Mesenchymal stem cell (in vitro differentiated cells and primary cell): ENCODE measurements at regions not wholly inside any gene's neighbourhood (a gene's known extent, or its start where the extent isn't known, plus 50 kb on each side); places are given as distances from the start of the nearest gene placed in this dataset.
A peak's percentile ranks its signal among the peaks of the same experiment; 100 is the strongest.

Experiments used
- DNase-seq: peaks from one replicate; pipeline ENCODE4 v3.0.0-alpha.2; 2013
- H2AFZ ChIP-seq: one replicate; pipeline ENCODE4 v1.6.1; 2013; ENCODE audit warnings: low read depth, mild to moderate bottlenecking, control low read depth, inconsistent platforms, low read length, moderate library complexity
- H2AK5ac ChIP-seq: 2 replicates; pipeline ENCODE4 v1.6.1; 2013; ENCODE audit warnings: low read length, moderate library complexity, mild to moderate bottlenecking, inconsistent platforms; ENCODE audit not compliant: severe bottlenecking
- H2BK120ac ChIP-seq: one replicate; pipeline ENCODE4 v1.6.1; 2013; ENCODE audit warnings: low read depth, mild to moderate bottlenecking, inconsistent platforms, low read length, moderate library complexity
- H2BK12ac ChIP-seq, 2 experiments: one replicate each; pipeline ENCODE4 v1.6.1; 2013; ENCODE audit warnings: inconsistent platforms in 2 of 2, low read length in 2 of 2, mild to moderate bottlenecking in 2 of 2, moderate library complexity in 2 of 2, control low read depth in 1 of 2
- H2BK15ac ChIP-seq: one replicate; pipeline ENCODE4 v1.6.1; 2013; ENCODE audit warnings: mild to moderate bottlenecking, low read depth, inconsistent platforms; ENCODE audit not compliant: poor library complexity, severe bottlenecking
- H2BK5ac ChIP-seq: 2 replicates; pipeline ENCODE4 v1.6.1; 2013; ENCODE audit warnings: low read depth, mild to moderate bottlenecking, low read length, control low read depth, inconsistent platforms; ENCODE audit not compliant: poor library complexity, severe bottlenecking
- H3K14ac ChIP-seq, 2 experiments: one replicate each; pipeline ENCODE4 v1.6.1; 2013; ENCODE audit warnings: inconsistent platforms in 2 of 2, low read length in 2 of 2, control low read depth in 1 of 2, mild to moderate bottlenecking in 1 of 2, moderate library complexity in 1 of 2
- H3K18ac ChIP-seq, 2 experiments: one replicate each; pipeline ENCODE4 v1.6.1; 2013; ENCODE audit warnings: inconsistent platforms in 2 of 2, low read length in 2 of 2, control low read depth in 1 of 2, low read depth in 1 of 2, mild to moderate bottlenecking in 1 of 2
- H3K23ac ChIP-seq, 2 experiments: one replicate each; pipeline ENCODE4 v1.6.1; 2013; ENCODE audit warnings: inconsistent platforms in 2 of 2, low read length in 2 of 2, mild to moderate bottlenecking in 2 of 2, moderate library complexity in 2 of 2, control low read depth in 1 of 2
- H3K27ac ChIP-seq: 2 replicates; pipeline ENCODE4 v1.5.1; 2013; ENCODE audit warnings: mild to moderate bottlenecking, moderate library complexity, low read length, control low read depth, inconsistent platforms; ENCODE audit not compliant: poor library complexity, severe bottlenecking
- H3K27me3 ChIP-seq, 2 experiments: 2 replicates each; pipeline versions ENCODE4 v1.6.1 to v1.7.0; 2013; ENCODE audit warnings: low read length in 2 of 2, mild to moderate bottlenecking in 2 of 2, moderate library complexity in 2 of 2, control low read depth in 1 of 2, inconsistent platforms in 1 of 2; ENCODE audit not compliant: control insufficient read depth in 1 of 2, insufficient read depth in 1 of 2
- H3K36me3 ChIP-seq, 2 experiments: 2 replicates each; pipeline versions ENCODE4 v1.6.1 to v1.7.0; 2013; ENCODE audit warnings: low read length in 2 of 2, control low read depth in 1 of 2, inconsistent platforms in 1 of 2, low read depth in 1 of 2, mild to moderate bottlenecking in 1 of 2; ENCODE audit not compliant: insufficient read depth in 2 of 2, control insufficient read depth in 1 of 2
- H3K4ac ChIP-seq, 2 experiments: one replicate each; pipeline ENCODE4 v1.6.1; 2013; ENCODE audit warnings: inconsistent platforms in 2 of 2, low read length in 2 of 2, mild to moderate bottlenecking in 2 of 2, moderate library complexity in 2 of 2, control low read depth in 1 of 2, low read depth in 1 of 2
- H3K4me1 ChIP-seq: 2 replicates; pipeline ENCODE4 v1.6.1; 2013; ENCODE audit warnings: low read depth, low read length, control low read depth; ENCODE audit not compliant: control insufficient read depth, insufficient read depth
- H3K4me2 ChIP-seq: 2 replicates; pipeline ENCODE4 v1.6.1; 2013; ENCODE audit warnings: low read length, mild to moderate bottlenecking, inconsistent platforms; ENCODE audit not compliant: poor library complexity, severe bottlenecking
- H3K4me3 ChIP-seq, 2 experiments: 2 replicates each; pipeline versions ENCODE4 v1.5.1 to v1.7.0; 2013; ENCODE audit warnings: low read length in 2 of 2, mild to moderate bottlenecking in 2 of 2, control low read depth in 1 of 2, low read depth in 1 of 2; ENCODE audit not compliant: insufficient read depth in 1 of 2
- H3K79me1 ChIP-seq: replicated peaks from 2 replicates; pipeline ENCODE4 v1.6.1; 2013; ENCODE audit warnings: mild to moderate bottlenecking, control low read depth, low read length, inconsistent platforms; ENCODE audit not compliant: poor library complexity, severe bottlenecking
- H3K9ac ChIP-seq: 2 replicates; pipeline ENCODE4 v1.7.0; 2013; ENCODE audit warnings: mild to moderate bottlenecking, low read length, moderate library complexity
- H3K9me3 ChIP-seq: 2 replicates; pipeline ENCODE4 v1.7.0; 2013; ENCODE audit warnings: mild to moderate bottlenecking, low read length; ENCODE audit not compliant: control insufficient read depth
- H4K8ac ChIP-seq: one replicate; pipeline ENCODE4 v1.6.1; 2013; ENCODE audit warnings: inconsistent platforms, mild to moderate bottlenecking, low read length, moderate library complexity
- H4K91ac ChIP-seq: one replicate; pipeline ENCODE4 v1.6.1; 2013; ENCODE audit warnings: mild to moderate bottlenecking, low read length, inconsistent platforms
- WGBS: methylation state at CpG from one replicate; pipeline ENCODE4 v1.1.7; 2013; ENCODE audit warnings: mixed read lengths; 5-methylcytosine and 5-hydroxymethylcytosine counted together

DNA sequence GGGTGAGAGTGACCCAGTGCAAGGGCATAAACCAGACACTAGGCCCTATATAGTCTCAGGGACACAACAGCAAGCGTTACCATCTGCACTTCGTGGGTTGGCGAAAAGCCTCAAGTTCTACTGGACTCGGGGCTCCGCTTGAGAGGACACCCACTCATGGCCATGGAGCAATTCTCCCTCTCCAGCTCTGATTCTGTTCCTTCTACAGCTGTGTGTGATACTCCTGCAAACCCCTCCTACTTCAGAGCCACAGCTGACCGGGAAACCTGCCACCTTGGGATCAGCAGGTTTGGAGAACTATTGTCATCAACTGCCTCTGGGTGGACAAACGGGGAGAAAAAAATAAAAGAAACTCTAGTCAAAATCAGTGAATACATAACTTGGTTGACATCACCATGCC is 306.9 kb downstream of the FGFR2 start:
- H3K27me3 ChIP-seq, result no peaks in the 10 kb centered on the region
- no peaks in the 10 kb centered on the region for H3K4me1 ChIP-seq
- H4K8ac ChIP-seq, result no peak overlapping the region
- H2BK12ac ChIP-seq, result no peak overlapping the region
- no peak overlapping the region for H3K4me2 ChIP-seq
- H2AFZ ChIP-seq, result no peak overlapping the region
- H3K36me3 ChIP-seq, result no peaks in the 10 kb centered on the region
- H3K23ac ChIP-seq, result no peak overlapping the region
- H3K14ac ChIP-seq, result no peak overlapping the region
- H3K27ac ChIP-seq, result no peak overlapping the region
- H3K4ac ChIP-seq, result no peak overlapping the region
- 87% methylated on average over 6 of the region's 7 CpGs for WGBS
- no peak overlapping the region for H3K4me3 ChIP-seq
- no peaks in the 10 kb centered on the region for H3K79me1 ChIP-seq
- no peak overlapping the region for H2BK120ac ChIP-seq
- H2BK15ac ChIP-seq, result no peak overlapping the region
- DNase-seq, result no peak
- H3K18ac ChIP-seq, result no peak overlapping the region
- no peak overlapping the region for H3K9ac ChIP-seq
- no peak overlapping the region for H2BK5ac ChIP-seq
- H4K91ac ChIP-seq, result no peak overlapping the region
- H3K9me3 ChIP-seq, result no peaks in the 10 kb centered on the region
- H2AK5ac ChIP-seq, result no peak overlapping the region

- H3K27me3 ChIP-seq, result no peaks in the 10 kb centered on the region
- H3K14ac ChIP-seq, result no peak overlapping the region
- H3K9ac ChIP-seq, result no peak overlapping the region
- H4K91ac ChIP-seq, result no peak overlapping the region
- H3K79me1 ChIP-seq, result no peaks in the 10 kb centered on the region
- H3K4me2 ChIP-seq, result no peak overlapping the region
- H3K9me3 ChIP-seq, result no peaks in the 10 kb centered on the region
- H2BK120ac ChIP-seq, result no peak overlapping the region
- H2AK5ac ChIP-seq, result no peak overlapping the region
- no peak overlapping the region for H2BK5ac ChIP-seq
- no peak overlapping the region for H4K8ac ChIP-seq
- WGBS, result 85% methylated on average over 8 of the region's 8 CpGs
- no peaks in the 10 kb centered on the region for H3K4me1 ChIP-seq
- no peak overlapping the region for H2BK12ac ChIP-seq
- no peak overlapping the region for H3K4ac ChIP-seq
- no peak overlapping the region for H3K27ac ChIP-seq
- H3K18ac ChIP-seq, result no peak overlapping the region
- H3K4me3 ChIP-seq, result no peak overlapping the region
- H3K36me3 ChIP-seq, result no peaks in the 10 kb centered on the region
- H3K23ac ChIP-seq, result no peak overlapping the region
- no peak overlapping the region for H2AFZ ChIP-seq
- no peak for DNase-seq
- H2BK15ac ChIP-seq, result no peak overlapping the region
These were observed 306.4 kb downstream of the FGFR2 start for GRCh38 chr10:121291823-121292222.

- WGBS, result 77% methylated on average over 9 of the region's 9 CpGs
These were observed 305.9 kb downstream of the FGFR2 start for GRCh38 chr10:121292321-121292720.

GRCh38 chr10:121293110-121293509 is 305.1 kb downstream of the FGFR2 start:
- Histone ChIP-seq H4K8ac (no peak overlapping the region), H2BK15ac (no peak overlapping the region), H3K14ac (no peak overlapping the region), H2BK12ac (no peak overlapping the region), H2AFZ (no peak overlapping the region), H4K91ac (no peak overlapping the region), H3K27ac (no peak overlapping the region), H3K36me3 (no peaks in the 10 kb centered on the region), H3K27me3 (no peaks in the 10 kb centered on the region), H3K18ac (no peak overlapping the region), H3K4me2 (no peak overlapping the region), H3K79me1 (no peaks in the 10 kb centered on the region), H3K9ac (no peak overlapping the region), H3K9me3 (no peaks in the 10 kb centered on the region), H2BK120ac (no peak overlapping the region), H3K4ac (no peak overlapping the region), H3K23ac (no peak overlapping the region), H3K4me1 (no peaks in the 10 kb centered on the region), H2BK5ac (no peak overlapping the region), H2AK5ac (no peak overlapping the region), H3K4me3 (no peak overlapping the region)
- DNase-seq, result no peak
- WGBS, result 34% methylated on average over 8 of the region's 9 CpGs

More at GRCh38 chr10:121292321-121292720, 305.9 kb downstream of the FGFR2 start:
- Histone ChIP-seq H3K9me3 (no peaks in the 10 kb centered on the region), H4K91ac (no peak overlapping the region), H3K4me1 (no peaks in the 10 kb centered on the region), H2BK120ac (no peak overlapping the region), H3K4me3 (no peak overlapping the region), H4K8ac (no peak overlapping the region), H2AK5ac (no peak overlapping the region), H2AFZ (no peak overlapping the region), H2BK15ac (no peak overlapping the region), H3K27ac (no peak overlapping the region), H3K27me3 (no peaks in the 10 kb centered on the region), H3K23ac (no peak overlapping the region), H3K79me1 (no peaks in the 10 kb centered on the region), H2BK12ac (no peak overlapping the region), H3K4ac (peak overlapping the region in 1 of 2 experiments; percentile 70), H3K4me2 (no peak overlapping the region), H3K14ac (peak overlapping the region in 1 of 2 experiments; percentile 63), H2BK5ac (no peak overlapping the region), H3K36me3 (no peaks in the 10 kb centered on the region), H3K18ac (no peak overlapping the region), H3K9ac (no peak overlapping the region)
- DNase-seq, result no peak
